ENCODE measurements at regions not wholly inside any gene's neighbourhood (a gene's known extent, or its start where the extent isn't known, plus 50 kb on each side); places are given as distances from the start of the nearest gene placed in this dataset.

DNA sequence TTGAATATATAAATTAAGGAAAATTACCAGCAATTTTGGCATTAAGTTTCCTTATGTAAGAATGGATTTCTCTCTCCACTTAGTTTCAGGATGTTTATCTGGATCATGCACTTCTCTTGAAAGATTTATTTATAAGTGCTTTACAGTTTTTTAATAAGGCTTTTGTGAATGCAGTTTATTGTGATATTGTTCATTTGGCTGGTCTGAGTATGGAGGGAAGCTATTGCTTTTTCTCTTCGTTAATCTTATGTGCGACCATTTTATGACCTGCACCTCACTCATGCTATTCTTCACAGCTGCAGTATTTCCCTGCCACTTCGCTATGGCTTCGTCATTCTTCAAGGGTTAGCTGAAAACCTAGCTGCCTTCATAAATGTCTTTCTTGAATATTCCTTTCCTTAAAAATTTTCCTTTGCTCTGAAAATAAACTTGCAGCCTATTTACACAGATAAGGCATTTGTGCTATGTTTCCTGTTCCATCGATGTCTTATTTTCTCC is 233.4 kb downstream of the SOCS6 start:
- Histone ChIP-seq H3K27ac (ENCODE audit: low read depth in 1 of 2, low read length in 2 of 2) (no peak overlapping the region), H3K79me2 (ENCODE audit: insufficient read depth, low read length) (no peaks in the 10 kb centered on the region), H3K27me3 (ENCODE audit: control insufficient read depth in 2 of 2, insufficient read depth in 2 of 2, low read length in 2 of 2) (no peaks in the 10 kb centered on the region), H3K4me3 (replicated peaks in 1 of 3; ENCODE audit: low read depth in 2 of 3, low read length in 3 of 3) (no peak overlapping the region), H3K9ac (ENCODE audit: insufficient read depth, low read length, poor library complexity, severe bottlenecking) (no peak overlapping the region), H3K9me3 (replicated peaks in 1 of 2; ENCODE audit: control insufficient read depth in 1 of 2, insufficient read depth in 1 of 2, low read length in 2 of 2) (peaks cover 0 to 3% of the 10 kb centered on the region in 2 donors), H3K36me3 (replicated peaks in 1 of 2; ENCODE audit: control insufficient read depth in 1 of 2, insufficient read depth in 2 of 2, low read length in 2 of 2) (no peaks in the 10 kb centered on the region), H2AFZ (ENCODE audit: insufficient read depth, low read depth, low read length, poor library complexity, severe bottlenecking) (no peak overlapping the region), H3K4me1 (ENCODE audit: control insufficient read depth in 1 of 2, insufficient read depth in 2 of 2, low read length in 2 of 2) (no peaks in the 10 kb centered on the region), H4K20me1 (ENCODE audit: insufficient read depth, low read length) (no peaks in the 10 kb centered on the region), H3K4me2 (replicated peaks; ENCODE audit: extremely low read depth, low read length, poor library complexity, severe bottlenecking) (no peak overlapping the region)
- Mint-ChIP-seq H3K27me3 (ENCODE audit: low read depth in 3 of 3) (peaks cover 0 to 4% (median 2%) of the 10 kb centered on the region in 3 donors), H3K4me1 (no peaks in the 10 kb centered on the region), H3K27ac (no peak overlapping the region), H3K4me3 (no peak overlapping the region), H3K36me3 (no peaks in the 10 kb centered on the region), H3K9me3 (peaks cover 4 to 10% (median 5%) of the 10 kb centered on the region in 7 donors)
- 93% methylated on average over 3 of the region's 5 CpGs for WGBS (ENCODE audit: insufficient coverage)
- no peak for DNase-seq
- intact Hi-C loops (cut with micrococcal nuclease), result no loop called here
- TF ChIP-seq, protein P1, sequence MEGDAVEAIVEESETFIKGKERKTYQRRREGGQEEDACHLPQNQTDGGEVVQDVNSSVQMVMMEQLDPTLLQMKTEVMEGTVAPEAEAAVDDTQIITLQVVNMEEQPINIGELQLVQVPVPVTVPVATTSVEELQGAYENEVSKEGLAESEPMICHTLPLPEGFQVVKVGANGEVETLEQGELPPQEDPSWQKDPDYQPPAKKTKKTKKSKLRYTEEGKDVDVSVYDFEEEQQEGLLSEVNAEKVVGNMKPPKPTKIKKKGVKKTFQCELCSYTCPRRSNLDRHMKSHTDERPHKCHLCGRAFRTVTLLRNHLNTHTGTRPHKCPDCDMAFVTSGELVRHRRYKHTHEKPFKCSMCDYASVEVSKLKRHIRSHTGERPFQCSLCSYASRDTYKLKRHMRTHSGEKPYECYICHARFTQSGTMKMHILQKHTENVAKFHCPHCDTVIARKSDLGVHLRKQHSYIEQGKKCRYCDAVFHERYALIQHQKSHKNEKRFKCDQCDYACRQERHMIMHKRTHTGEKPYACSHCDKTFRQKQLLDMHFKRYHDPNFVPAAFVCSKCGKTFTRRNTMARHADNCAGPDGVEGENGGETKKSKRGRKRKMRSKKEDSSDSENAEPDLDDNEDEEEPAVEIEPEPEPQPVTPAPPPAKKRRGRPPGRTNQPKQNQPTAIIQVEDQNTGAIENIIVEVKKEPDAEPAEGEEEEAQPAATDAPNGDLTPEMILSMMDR (IDR thresholded peaks at IDR 0.05), result no peak

DNA sequence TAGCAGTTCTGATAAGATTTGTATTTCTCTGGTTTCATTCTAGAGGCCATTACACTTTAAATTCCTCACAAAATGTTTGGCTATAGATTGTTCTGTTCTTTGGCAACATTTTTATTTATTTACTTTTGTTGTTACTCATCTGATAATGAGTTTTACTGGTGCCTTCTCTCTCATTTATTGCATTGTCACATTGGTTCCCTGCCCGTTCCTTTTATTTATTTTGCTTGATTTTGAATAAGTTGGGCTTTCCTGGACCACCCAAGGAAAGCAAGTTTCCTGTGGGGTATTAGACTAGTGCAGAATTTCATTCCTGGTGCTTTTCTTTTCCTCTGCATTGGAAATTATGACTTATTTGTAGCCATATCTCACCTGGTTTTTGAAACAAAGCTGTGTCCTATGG is 232.0 kb downstream of the SOCS6 start:
- intact Hi-C loops (cut with micrococcal nuclease), result no loop called here
- no peaks in the 10 kb centered on the region for H3K4me1 ChIP-seq (ENCODE audit: control insufficient read depth in 1 of 2, insufficient read depth in 2 of 2, low read length in 2 of 2)
- H3K27me3 Mint-ChIP-seq (ENCODE audit: low read depth in 3 of 3), result peaks cover 0 to 2% (median 2%) of the 10 kb centered on the region in 3 donors

More for the DNA sequence above, 232.0 kb downstream of the SOCS6 start:
- Mint-ChIP-seq H3K4me1 (no peaks in the 10 kb centered on the region), H3K4me3 (no peak overlapping the region), H3K27ac (no peak overlapping the region), H3K9me3 (peaks cover 0 to 7% (median 3%) of the 10 kb centered on the region in 7 donors), H3K36me3 (no peaks in the 10 kb centered on the region)
- Histone ChIP-seq H3K4me3 (replicated peaks in 1 of 3; ENCODE audit: low read depth in 2 of 3, low read length in 3 of 3) (no peak overlapping the region), H3K4me2 (replicated peaks; ENCODE audit: extremely low read depth, low read length, poor library complexity, severe bottlenecking) (no peak overlapping the region), H3K9ac (ENCODE audit: insufficient read depth, low read length, poor library complexity, severe bottlenecking) (no peak overlapping the region), H4K20me1 (ENCODE audit: insufficient read depth, low read length) (no peaks in the 10 kb centered on the region), H3K27me3 (ENCODE audit: control insufficient read depth in 2 of 2, insufficient read depth in 2 of 2, low read length in 2 of 2) (no peaks in the 10 kb centered on the region), H2AFZ (ENCODE audit: insufficient read depth, low read depth, low read length, poor library complexity, severe bottlenecking) (no peak overlapping the region), H3K36me3 (replicated peaks in 1 of 2; ENCODE audit: control insufficient read depth in 1 of 2, insufficient read depth in 2 of 2, low read length in 2 of 2) (no peaks in the 10 kb centered on the region), H3K9me3 (replicated peaks in 1 of 2; ENCODE audit: control insufficient read depth in 1 of 2, insufficient read depth in 1 of 2, low read length in 2 of 2) (no peaks in the 10 kb centered on the region), H3K79me2 (ENCODE audit: insufficient read depth, low read length) (no peaks in the 10 kb centered on the region), H3K27ac (ENCODE audit: low read depth in 1 of 2, low read length in 2 of 2) (no peak overlapping the region)
- TF ChIP-seq, protein P1 (IDR thresholded peaks at IDR 0.05), result no peak
- WGBS (ENCODE audit: insufficient coverage), result no CpG with 5 or more reads among the region's 1 CpG
- DNase-seq, result no peak

Measured in CD14-positive monocyte (primary cell).